OCI-LY1 (cell line): ENCODE measurements at regions not wholly inside any gene's neighbourhood (a gene's known extent, or its start where the extent isn't known, plus 50 kb on each side); places are given as distances from the start of the nearest gene placed in this dataset.
"Not testable (repeated sequence)": the region's sequence is repeated elsewhere in the genome, so short reads cannot be mapped to it uniquely, and the experiment has no call there.

Source experiments
- H2AFZ ChIP-seq: fragments of 200-600 bp; sonication (generic), shearing (Covaris generic); 2 replicates; pipeline ENCODE4 v1.6.0; 2014; ENCODE audit warnings: antibody characterized with exemption, mild to moderate bottlenecking, low read length
- H3F3A ChIP-seq: fragments of 200-600 bp; sonication (generic), shearing (Covaris generic); 2 replicates; pipeline ENCODE4 v1.6.0; 2014; ENCODE audit warnings: mild to moderate bottlenecking, antibody characterized with exemption, low read length, moderate library complexity; ENCODE audit not compliant: insufficient read depth
- H3K27ac ChIP-seq: fragments of 200-600 bp; sonication (generic); 2 replicates; pipeline ENCODE4 v1.5.1; 2014; ENCODE audit warnings: low read length, mixed run types, mild to moderate bottlenecking, low read depth; ENCODE audit not compliant: poor library complexity, severe bottlenecking
- H3K27me3 ChIP-seq: fragments of 200-600 bp; sonication (generic); 2 replicates; pipeline ENCODE4 v1.6.0; 2014; ENCODE audit warnings: antibody characterized with exemption, mild to moderate bottlenecking, low read length, moderate library complexity; ENCODE audit not compliant: insufficient read depth
- H3K36me3 ChIP-seq: fragments of 200-600 bp; sonication (generic); 2 replicates; pipeline ENCODE4 v1.6.1; 2014; ENCODE audit warnings: mild to moderate bottlenecking, antibody characterized with exemption, low read length, moderate library complexity, mixed read lengths; ENCODE audit not compliant: insufficient read depth
- H3K4me1 ChIP-seq: fragments of 200-600 bp; sonication (generic); 2 replicates; pipeline ENCODE4 v1.5.1; 2014; ENCODE audit warnings: mild to moderate bottlenecking, low read length, moderate library complexity; ENCODE audit not compliant: insufficient read depth, severe bottlenecking
- H3K4me2 ChIP-seq: fragments of 200-600 bp; sonication (generic), shearing (Covaris generic); 2 replicates; pipeline ENCODE4 v1.6.1; 2014; ENCODE audit warnings: low read length
- H3K4me3 ChIP-seq: fragments of 200-600 bp; sonication (generic); 2 replicates; pipeline ENCODE4 v1.5.1; 2014; ENCODE audit warnings: low read length, low read depth, mild to moderate bottlenecking, mixed read lengths; ENCODE audit not compliant: poor library complexity, severe bottlenecking
- H3K79me2 ChIP-seq: fragments of 200-600 bp; shearing (Covaris generic); 2 replicates; pipeline ENCODE4 v1.6.1; 2016; ENCODE audit warnings: mixed run types, low read length, mixed read lengths; ENCODE audit not compliant: insufficient read depth
- H3K9ac ChIP-seq: fragments of 200-600 bp; sonication (generic), shearing (Covaris generic); 2 replicates; pipeline ENCODE4 v1.6.1; 2014; ENCODE audit warnings: mild to moderate bottlenecking, low read length, mixed read lengths
- H3K9me2 ChIP-seq: fragments of 200-600 bp; sonication (generic), shearing (Covaris generic); 2 replicates; pipeline ENCODE4 v1.6.1; 2014; ENCODE audit warnings: low read depth, mild to moderate bottlenecking, low read length, mixed read lengths
- H3K9me3 ChIP-seq: fragments of 200-600 bp; shearing (Covaris generic); 2 replicates; pipeline ENCODE4 v1.6.1; 2014; ENCODE audit warnings: low read length, mixed read lengths
- H4K20me1 ChIP-seq: fragments of 200-600 bp; sonication (generic), shearing (Covaris generic); 2 replicates; pipeline ENCODE4 v1.6.0; 2016; ENCODE audit warnings: mild to moderate bottlenecking, low read length; ENCODE audit not compliant: insufficient read depth
- CTCF ChIP-seq: fragments of 200-600 bp; sonication (generic), shearing (Covaris generic); IDR thresholded peaks from 2 replicates; pipeline ENCODE4 v1.5.1; 2017; ENCODE audit warnings: mild to moderate bottlenecking, antibody characterized with exemption, low read length, moderate library complexity, mixed read lengths
- EZH2 ChIP-seq: fragments of 200-600 bp; sonication (generic), shearing (Covaris generic); IDR thresholded peaks from 2 replicates; pipeline ENCODE4 v1.8.0; 2017; ENCODE audit warnings: borderline replicate concordance, mixed run types, mild to moderate bottlenecking, antibody characterized with exemption, low read length, moderate library complexity, mixed read lengths

- Histone ChIP-seq H3K36me3 (no peaks in the 10 kb centered on the region), H3K4me1 (no peaks in the 10 kb centered on the region), H3K79me2 (no peaks in the 10 kb centered on the region), H3K9me2 (no peaks in the 10 kb centered on the region), H3K9ac (no peak overlapping the region), H4K20me1 (no peaks in the 10 kb centered on the region), H3K9me3 (no peaks in the 10 kb centered on the region), H3K27me3 (no peaks in the 10 kb centered on the region), H3K27ac (no peak overlapping the region), H3K4me3 (no peak overlapping the region), H3K4me2 (no peak overlapping the region), H3F3A (no peaks in the 10 kb centered on the region), H2AFZ (no peak overlapping the region)
- no peak for TF ChIP-seq CTCF
- TF ChIP-seq EZH2: no peak
Measured at GRCh38 chr1:60504206-60504840, 430.8 kb upstream of the C1orf87 start.

GRCh38 chr1:60503266-60503925 lies 429.8 kb upstream of the C1orf87 start:
- H3K27me3 ChIP-seq: no peaks in the 10 kb centered on the region
- H3K36me3 ChIP-seq: no peaks in the 10 kb centered on the region
- no peaks in the 10 kb centered on the region for H4K20me1 ChIP-seq
- no peaks in the 10 kb centered on the region for H3K9me2 ChIP-seq
- no peak overlapping the region for H3K4me3 ChIP-seq
- no peak overlapping the region for H3K4me2 ChIP-seq
- TF ChIP-seq EZH2: no peak
- TF ChIP-seq CTCF: no peak
- H3K79me2 ChIP-seq: no peaks in the 10 kb centered on the region
- H3K27ac ChIP-seq: no peak overlapping the region
- H3K9me3 ChIP-seq: no peaks in the 10 kb centered on the region
- no peaks in the 10 kb centered on the region for H3F3A ChIP-seq
- H3K4me1 ChIP-seq: no peaks in the 10 kb centered on the region
- no peak overlapping the region for H3K9ac ChIP-seq
- no peak overlapping the region for H2AFZ ChIP-seq

DNA sequence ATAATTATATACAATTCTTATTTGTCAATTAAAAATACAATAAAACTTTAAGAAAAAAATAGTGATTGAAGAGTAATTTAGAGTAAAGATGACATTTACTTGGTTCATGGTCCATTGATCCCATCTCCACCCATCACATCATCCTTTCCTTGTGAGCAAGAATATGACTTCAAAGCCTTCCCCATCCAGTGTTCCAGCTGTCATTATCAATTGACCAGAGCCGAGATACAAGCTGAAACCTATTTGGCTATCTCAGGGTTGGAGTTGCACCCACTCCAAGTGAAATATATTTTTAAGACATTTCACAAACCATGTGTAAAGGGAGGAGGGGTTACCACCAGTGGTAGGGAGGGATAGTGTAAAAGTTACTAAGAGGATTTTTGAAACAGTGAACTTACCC lies 428.9 kb upstream of the C1orf87 start:
- TF ChIP-seq CTCF (no peak), EZH2 (no peak)
- H3K79me2 ChIP-seq: no peaks in the 10 kb centered on the region
- H4K20me1 ChIP-seq: no peaks in the 10 kb centered on the region
- H3K27ac ChIP-seq: no peak overlapping the region
- H3K27me3 ChIP-seq: no peaks in the 10 kb centered on the region
- H2AFZ ChIP-seq: no peak overlapping the region
- H3K4me3 ChIP-seq: no peak overlapping the region
- no peaks in the 10 kb centered on the region for H3K4me1 ChIP-seq
- no peaks in the 10 kb centered on the region for H3K36me3 ChIP-seq
- no peaks in the 10 kb centered on the region for H3K9me2 ChIP-seq
- no peaks in the 10 kb centered on the region for H3F3A ChIP-seq
- no peaks in the 10 kb centered on the region for H3K9me3 ChIP-seq
- H3K4me2 ChIP-seq: no peak overlapping the region
- H3K9ac ChIP-seq: no peak overlapping the region

GRCh38 chr1:60489916-60490480 lies 416.4 kb upstream of the C1orf87 start:
- not testable (repeated sequence) for H3K4me1 ChIP-seq, H4K20me1 ChIP-seq, H3K27me3 ChIP-seq, H3K27ac ChIP-seq, H3K9ac ChIP-seq, H3K36me3 ChIP-seq, H3K4me3 ChIP-seq, H3K4me2 ChIP-seq, H3F3A ChIP-seq, H2AFZ ChIP-seq, H3K79me2 ChIP-seq, H3K9me2 ChIP-seq, H3K9me3 ChIP-seq
